Breast epithelium (tissue), 3 donors: ENCODE measurements at regions not wholly inside any gene's neighbourhood (a gene's known extent, or its start where the extent isn't known, plus 50 kb on each side); places are given as distances from the start of the nearest gene placed in this dataset.

ENCODE experiments used
- POLR2A ChIP-seq: fragments of 450-650 bp; IDR thresholded peaks from one replicate; pipeline ENCODE4 v1.6.1; 2016; ENCODE audit warnings: antibody characterized with exemption, mild to moderate bottlenecking, moderate library complexity
- POLR2AphosphoS5 ChIP-seq, 3 donors: sonication (generic); formaldehyde crosslinking; IDR thresholded peaks; one replicate each; pipeline ENCODE4 v1.6.1; 2017; ENCODE audit warnings: antibody characterized with exemption in 3 of 3
- TF ChIP-seq, protein P1 (sequence below), 3 donors: fragments of 450-650 bp; IDR thresholded peaks; one replicate each; pipeline ENCODE4 v1.5.1; 2016 to 2017; ENCODE audit warnings: antibody characterized with exemption in 3 of 3, mild to moderate bottlenecking in 3 of 3, moderate library complexity in 3 of 3

DNA sequence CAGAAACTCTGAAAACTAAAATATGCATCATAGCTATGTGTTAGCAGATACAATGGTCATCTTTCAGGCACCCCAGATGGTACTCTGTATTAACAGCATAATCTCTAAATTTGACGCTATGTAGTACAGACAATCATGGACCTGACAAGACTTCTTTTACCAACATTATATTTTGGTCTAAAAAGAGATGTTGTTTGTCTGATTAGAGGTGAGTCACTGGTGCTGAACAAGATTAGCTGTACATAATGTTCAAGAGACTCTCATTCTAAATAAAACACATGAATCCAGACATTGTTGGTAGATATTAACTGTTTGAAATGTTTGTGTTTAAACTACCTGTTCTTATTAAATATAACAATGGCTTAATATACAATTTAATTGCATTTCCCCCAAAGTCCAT is 146.4 kb upstream of the LMNTD1 start:
- no peak for TF ChIP-seq POLR2A
- TF ChIP-seq, protein P1, sequence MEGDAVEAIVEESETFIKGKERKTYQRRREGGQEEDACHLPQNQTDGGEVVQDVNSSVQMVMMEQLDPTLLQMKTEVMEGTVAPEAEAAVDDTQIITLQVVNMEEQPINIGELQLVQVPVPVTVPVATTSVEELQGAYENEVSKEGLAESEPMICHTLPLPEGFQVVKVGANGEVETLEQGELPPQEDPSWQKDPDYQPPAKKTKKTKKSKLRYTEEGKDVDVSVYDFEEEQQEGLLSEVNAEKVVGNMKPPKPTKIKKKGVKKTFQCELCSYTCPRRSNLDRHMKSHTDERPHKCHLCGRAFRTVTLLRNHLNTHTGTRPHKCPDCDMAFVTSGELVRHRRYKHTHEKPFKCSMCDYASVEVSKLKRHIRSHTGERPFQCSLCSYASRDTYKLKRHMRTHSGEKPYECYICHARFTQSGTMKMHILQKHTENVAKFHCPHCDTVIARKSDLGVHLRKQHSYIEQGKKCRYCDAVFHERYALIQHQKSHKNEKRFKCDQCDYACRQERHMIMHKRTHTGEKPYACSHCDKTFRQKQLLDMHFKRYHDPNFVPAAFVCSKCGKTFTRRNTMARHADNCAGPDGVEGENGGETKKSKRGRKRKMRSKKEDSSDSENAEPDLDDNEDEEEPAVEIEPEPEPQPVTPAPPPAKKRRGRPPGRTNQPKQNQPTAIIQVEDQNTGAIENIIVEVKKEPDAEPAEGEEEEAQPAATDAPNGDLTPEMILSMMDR (IDR thresholded peaks at IDR 0.05): no peak
- no peak for TF ChIP-seq POLR2AphosphoS5 (IDR thresholded peaks at IDR 0.05)
